ENCODE measurements at regions not wholly inside any gene's neighbourhood (a gene's known extent, or its start where the extent isn't known, plus 50 kb on each side); places are given as distances from the start of the nearest gene placed in this dataset.

DNA sequence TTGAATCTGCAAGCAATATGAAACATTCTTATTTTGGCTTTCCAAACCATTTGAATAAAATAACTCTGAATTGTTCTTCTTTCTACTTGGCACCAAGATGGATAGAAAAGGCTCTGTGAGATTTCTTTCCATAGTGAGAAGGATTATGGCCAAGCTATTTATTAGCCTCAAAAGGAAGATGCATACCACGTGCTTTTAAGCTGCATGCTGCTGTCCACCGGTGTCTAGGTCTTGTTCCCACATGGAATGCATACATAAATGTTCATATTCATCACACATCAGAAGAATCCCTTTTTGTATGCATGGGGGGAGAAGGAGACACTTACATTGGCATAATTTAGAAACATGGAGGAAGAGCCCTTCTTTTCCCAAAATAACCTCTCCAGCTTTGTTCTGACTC is 273.4 kb downstream of the FAM76B start:
- in situ Hi-C loops (cut with MboI; ENCODE audit: low sequenced_read_pairs) (no loop called here), intact Hi-C loops (cut with micrococcal nuclease) (no loop called here), dilution Hi-C loops (cut with HindIII; ENCODE audit: low sequenced_read_pairs, unreplicated experiment) (no loop called here)
- Histone ChIP-seq H3K14ac (replicated peaks; ENCODE audit: low read depth, low read length) (no peak overlapping the region), H2BK20ac (ENCODE audit: low read depth, low read length) (no peak overlapping the region), H3K4me1 (ENCODE audit: control insufficient read depth, insufficient read depth, low read length) (peaks cover 6% of the 10 kb centered on the region), H3K36me3 (ENCODE audit: control insufficient read depth, insufficient read depth, low read length) (no peaks in the 10 kb centered on the region), H3K27me3 (ENCODE audit: control insufficient read depth, insufficient read depth, low read length) (no peaks in the 10 kb centered on the region), H3K79me1 (ENCODE audit: low read depth in 1 of 2, low read length in 2 of 2) (no peaks in the 10 kb centered on the region), H2AK9ac (replicated peaks; ENCODE audit: low read depth, low read length, poor library complexity) (no peak overlapping the region), H2BK120ac (ENCODE audit: low read depth, low read length) (no peak overlapping the region), H2BK15ac (ENCODE audit: low read depth, low read length) (no peak overlapping the region), H3K23ac (ENCODE audit: low read depth, low read length) (no peak overlapping the region), H2BK5ac (ENCODE audit: low read depth, low read length, poor library complexity, severe bottlenecking) (no peak overlapping the region), H3K56ac (ENCODE audit: extremely low read depth, insufficient read depth, low read length) (no peak overlapping the region), H4K8ac (ENCODE audit: low read depth in 2 of 2, low read length in 2 of 2) (no peak overlapping the region), H3K9me3 (ENCODE audit: control insufficient read depth, insufficient read depth, low read length) (no peaks in the 10 kb centered on the region), H4K5ac (ENCODE audit: low read depth, low read length) (peak overlapping the region; percentile 40; the same call in 1 of the 2 replicates), H3K27ac (ENCODE audit: insufficient read depth, low read length) (no peak overlapping the region), H3K4ac (ENCODE audit: low read depth, low read length) (no peak overlapping the region), H4K20me1 (ENCODE audit: insufficient read depth, low read length) (peaks cover 4% of the 10 kb centered on the region; the same call in 1 of the 2 replicates), H3K4me3 (ENCODE audit: insufficient read depth, low read depth, low read length) (no peak overlapping the region), H4K91ac (ENCODE audit: insufficient read depth, low read depth, low read length) (no peak overlapping the region), H3K18ac (ENCODE audit: low read depth, low read length) (peak overlapping the region; percentile 44; the same call in 1 of the 2 replicates), H3K9ac (ENCODE audit: low read depth, low read length) (no peak overlapping the region), H2AK5ac (ENCODE audit: low read depth, low read length) (no peak overlapping the region), H2AFZ (replicated peaks; ENCODE audit: low read length, poor library complexity) (no peak overlapping the region), H3K4me2 (ENCODE audit: low read depth, low read length) (no peak overlapping the region), H3K9me1 (ENCODE audit: insufficient read depth, low read length) (peaks cover 5% of the 10 kb centered on the region)
- WGBS, 2 experiments (ENCODE audit: extremely low coverage in 2 of 2, insufficient read length in 1 of 2) = no CpG with 5 or more reads among the region's 2 CpGs
- ChIA-PET POLR2A (ENCODE audit: unreplicated experiment) (no interaction called here), CTCF (interaction anchor here (0.8 to 1.2 kb wide), 2 partner anchors 174 to 189 kb away, joined by 3 to 4 read pairs; no protein-coding TSS in a partner anchor)
- ATAC-seq (ENCODE audit: low read depth) = no peak
- no peak for DNase-seq
- no TSS peak for BruUV-seq (replicated peaks)
- no peak for TF ChIP-seq RAD21 (IDR thresholded peaks at IDR 0.05; ENCODE audit: low read length)
- TF ChIP-seq CEBPB (IDR thresholded peaks at IDR 0.05; ENCODE audit: low read depth, low read length) = no peak
- no peak for TF ChIP-seq SMC3 (IDR thresholded peaks at IDR 0.05; ENCODE audit: low read depth, low read length)
- TF ChIP-seq, protein P1, sequence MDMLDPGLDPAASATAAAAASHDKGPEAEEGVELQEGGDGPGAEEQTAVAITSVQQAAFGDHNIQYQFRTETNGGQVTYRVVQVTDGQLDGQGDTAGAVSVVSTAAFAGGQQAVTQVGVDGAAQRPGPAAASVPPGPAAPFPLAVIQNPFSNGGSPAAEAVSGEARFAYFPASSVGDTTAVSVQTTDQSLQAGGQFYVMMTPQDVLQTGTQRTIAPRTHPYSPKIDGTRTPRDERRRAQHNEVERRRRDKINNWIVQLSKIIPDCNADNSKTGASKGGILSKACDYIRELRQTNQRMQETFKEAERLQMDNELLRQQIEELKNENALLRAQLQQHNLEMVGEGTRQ (IDR thresholded peaks at IDR 0.05; ENCODE audit: low read depth, low read length) = no peak
- TF ChIP-seq MXI1 (IDR thresholded peaks at IDR 0.05; ENCODE audit: borderline replicate concordance, low read depth, low read length) = no peak
- TF ChIP-seq MAFK (IDR thresholded peaks at IDR 0.05; ENCODE audit: low read depth, low read length) = no peak
- no peak for TF ChIP-seq MAZ (IDR thresholded peaks at IDR 0.05; ENCODE audit: borderline replicate concordance, low read depth, low read length)
- no peak for TF ChIP-seq POLR2A (IDR thresholded peaks at IDR 0.05; ENCODE audit: low read depth, low read length)
- TF ChIP-seq, protein P2, sequence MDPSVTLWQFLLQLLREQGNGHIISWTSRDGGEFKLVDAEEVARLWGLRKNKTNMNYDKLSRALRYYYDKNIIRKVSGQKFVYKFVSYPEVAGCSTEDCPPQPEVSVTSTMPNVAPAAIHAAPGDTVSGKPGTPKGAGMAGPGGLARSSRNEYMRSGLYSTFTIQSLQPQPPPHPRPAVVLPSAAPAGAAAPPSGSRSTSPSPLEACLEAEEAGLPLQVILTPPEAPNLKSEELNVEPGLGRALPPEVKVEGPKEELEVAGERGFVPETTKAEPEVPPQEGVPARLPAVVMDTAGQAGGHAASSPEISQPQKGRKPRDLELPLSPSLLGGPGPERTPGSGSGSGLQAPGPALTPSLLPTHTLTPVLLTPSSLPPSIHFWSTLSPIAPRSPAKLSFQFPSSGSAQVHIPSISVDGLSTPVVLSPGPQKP (IDR thresholded peaks at IDR 0.05; ENCODE audit: borderline replicate concordance, low read depth, low read length) = no peak
- no peak for TF ChIP-seq RCOR1 (IDR thresholded peaks at IDR 0.05; ENCODE audit: insufficient replicate concordance, low read length)
- no peak for TF ChIP-seq RFX5 (IDR thresholded peaks at IDR 0.05; ENCODE audit: low read depth, low read length)
- TF ChIP-seq BHLHE40 (IDR thresholded peaks at IDR 0.05; ENCODE audit: low read depth, low read length) = no peak

Data from IMR-90 (cell line).